GM23248 (cell line): ENCODE measurements at regions not wholly inside any gene's neighbourhood (a gene's known extent, or its start where the extent isn't known, plus 50 kb on each side); places are given as distances from the start of the nearest gene placed in this dataset.

ENCODE experiments used
- EZH2 ChIP-seq: fragments of 200-600 bp; sonication (generic); IDR thresholded peaks from 2 replicates; pipeline ENCODE4 v1.6.1; 2018; ENCODE audit warnings: antibody characterized with exemption, mild to moderate bottlenecking; ENCODE audit not compliant: insufficient read depth, poor library complexity, severe bottlenecking
- EZH2phosphoT487 ChIP-seq: fragments of 200-600 bp; sonication (generic); IDR thresholded peaks from 2 replicates; pipeline ENCODE4 v1.6.1; 2018; ENCODE audit warnings: antibody characterized with exemption, moderate library complexity, mild to moderate bottlenecking, low read depth; ENCODE audit not compliant: insufficient read depth

DNA sequence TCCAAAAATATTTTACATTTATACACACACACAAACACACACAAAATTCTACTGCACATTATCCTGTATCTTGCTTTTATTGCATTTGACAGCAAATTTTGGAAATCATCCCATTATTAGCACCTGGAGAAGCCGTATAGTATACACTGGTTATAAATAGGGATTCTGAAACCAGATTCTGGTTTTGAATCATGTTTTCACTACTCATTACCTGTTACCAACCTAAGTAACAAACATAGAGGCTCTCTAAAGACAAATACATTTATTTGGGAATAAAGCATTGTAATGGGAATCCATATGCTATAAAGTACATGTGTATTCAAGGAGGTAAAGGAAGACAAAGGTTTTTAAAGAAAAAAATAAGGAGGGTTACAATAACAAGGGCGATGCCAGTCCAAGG is 106.8 kb downstream of the OR2B2 start:
- TF ChIP-seq EZH2 (no peak), EZH2phosphoT487 (no peak)
